SK-N-SH treated with all-trans-retinoic acid at 6 μM for 48 hours (cell line): ENCODE measurements at regions not wholly inside any gene's neighbourhood (a gene's known extent, or its start where the extent isn't known, plus 50 kb on each side); places are given as distances from the start of the nearest gene placed in this dataset.

ENCODE experiments used
- ATAC-seq: fragments of 200-7000 bp; cut with Tn5 transposase; 3 replicates; pipeline ENCODE4 v1.9.1; 2020; ENCODE audit warnings: mild to moderate bottlenecking, moderate library complexity
- ARNTL ChIP-seq: fragments of 450-650 bp; formaldehyde crosslinking; IDR thresholded peaks from 2 replicates; pipeline ENCODE4 v1.5.0; 2020; ENCODE audit warnings: low read depth, mild to moderate bottlenecking, moderate library complexity, borderline replicate concordance
- BACH2 ChIP-seq: fragments of 250-450 bp; sonication (Bioruptor Pico); IDR thresholded peaks from 2 replicates; pipeline ENCODE4 v1.9.0; 2021; ENCODE audit warnings: mild to moderate bottlenecking, borderline replicate concordance
- CREB5 ChIP-seq: fragments of 250-450 bp; sonication (Bioruptor Pico); IDR thresholded peaks from 2 replicates; pipeline ENCODE4 v1.5.1; 2020; ENCODE audit warnings: low read depth, mild to moderate bottlenecking, moderate library complexity
- CSDC2 ChIP-seq: fragments of 250-450 bp; sonication (Bioruptor Pico); IDR thresholded peaks from 2 replicates; pipeline ENCODE4 v1.5.0; 2020; ENCODE audit warnings: mild to moderate bottlenecking, moderate library complexity
- CSRNP3 ChIP-seq: fragments of 250-450 bp; sonication (Bioruptor Pico); IDR thresholded peaks from 2 replicates; pipeline ENCODE4 v1.5.1; 2021; ENCODE audit warnings: mild to moderate bottlenecking, moderate library complexity
- ESRRG ChIP-seq: fragments of 250-450 bp; sonication (Bioruptor Pico); IDR thresholded peaks from 2 replicates; pipeline ENCODE4 v1.6.1; 2021; ENCODE audit warnings: mild to moderate bottlenecking
- ISL1 ChIP-seq: fragments of 250-450 bp; sonication (Bioruptor Pico); IDR thresholded peaks from 2 replicates; pipeline ENCODE4 v2.1.2; 2022; ENCODE audit warnings: mild to moderate bottlenecking, moderate library complexity
- PATZ1 ChIP-seq: fragments of 250-450 bp; sonication (Bioruptor Pico); IDR thresholded peaks from 2 replicates; pipeline ENCODE4 v1.8.0; 2020; ENCODE audit warnings: mild to moderate bottlenecking, moderate library complexity, borderline replicate concordance
- POU6F1 ChIP-seq: fragments of 250-450 bp; sonication (Bioruptor Pico); IDR thresholded peaks from 2 replicates; pipeline ENCODE4 v1.8.0; 2021; ENCODE audit warnings: low read depth, mild to moderate bottlenecking, moderate library complexity, borderline replicate concordance
- PPARA ChIP-seq: fragments of 250-450 bp; sonication (Bioruptor Pico); IDR thresholded peaks from 2 replicates; pipeline ENCODE4 v1.5.0; 2020; ENCODE audit warnings: mild to moderate bottlenecking, borderline replicate concordance
- RARB ChIP-seq: fragments of 250-450 bp; sonication (Bioruptor Pico); IDR thresholded peaks from 2 replicates; pipeline ENCODE4 v1.8.0; 2021; ENCODE audit warnings: mild to moderate bottlenecking, moderate library complexity
- SNAI2 ChIP-seq: fragments of 250-450 bp; sonication (Bioruptor Pico); IDR thresholded peaks from 2 replicates; pipeline ENCODE4 v1.5.0; 2020; ENCODE audit warnings: mild to moderate bottlenecking, moderate library complexity
- TCF4 ChIP-seq: fragments of 250-450 bp; sonication (Bioruptor Pico); IDR thresholded peaks from 2 replicates; pipeline ENCODE4 v1.8.0; 2021; ENCODE audit warnings: mild to moderate bottlenecking, moderate library complexity, borderline replicate concordance
- TOX ChIP-seq: fragments of 250-450 bp; sonication (Bioruptor Pico); IDR thresholded peaks from 2 replicates; pipeline ENCODE4 v1.8.0; 2021; ENCODE audit warnings: mild to moderate bottlenecking, moderate library complexity, borderline replicate concordance
- TSHZ2 ChIP-seq: fragments of 250-450 bp; sonication (Bioruptor Pico); IDR thresholded peaks from 2 replicates; pipeline ENCODE4 v1.5.0; 2020; ENCODE audit warnings: mild to moderate bottlenecking, moderate library complexity
- ZC3H10 ChIP-seq: fragments of 250-450 bp; sonication (Bioruptor Pico); IDR thresholded peaks from 2 replicates; pipeline ENCODE4 v1.5.1; 2021; ENCODE audit warnings: mild to moderate bottlenecking, moderate library complexity
- ZFP3 ChIP-seq: fragments of 250-450 bp; sonication (Bioruptor Pico); IDR thresholded peaks from 2 replicates; pipeline ENCODE4 v1.5.0; 2020; ENCODE audit warnings: mild to moderate bottlenecking, moderate library complexity
- ZFP30 ChIP-seq: fragments of 450-650 bp; formaldehyde crosslinking; IDR thresholded peaks from 2 replicates; pipeline ENCODE4 v1.5.0; 2022; ENCODE audit warnings: mild to moderate bottlenecking, moderate library complexity
- ZNF565 ChIP-seq: fragments of 450-650 bp; formaldehyde crosslinking; conservative IDR thresholded peaks from 2 replicates; pipeline ENCODE4 v1.5.0; 2020; ENCODE audit warnings: low read depth, mild to moderate bottlenecking, moderate library complexity
- ZNF70 ChIP-seq: fragments of 450-650 bp; formaldehyde crosslinking; IDR thresholded peaks from 2 replicates; pipeline ENCODE4 v1.5.0; 2020; ENCODE audit warnings: mild to moderate bottlenecking, moderate library complexity
- ZNF8 ChIP-seq: fragments of 450-650 bp; formaldehyde crosslinking; IDR thresholded peaks from 2 replicates; pipeline ENCODE4 v1.5.0; 2020; ENCODE audit warnings: mild to moderate bottlenecking, moderate library complexity

GRCh38 chr1:118615066-118615465 is 373.1 kb downstream of the TBX15 start (continued):
- TF ChIP-seq ZFP30 (CRISPR knock-in tag) = no peak
- TF ChIP-seq, all 23 proteins: peak for 0

GRCh38 chr1:118589238-118589846 is 398.8 kb downstream of the TBX15 start:
- TF ChIP-seq PPARA (no peak), ZNF565 (CRISPR knock-in tag) (no peak), CSRNP3 (CRISPR knock-in tag) (no peak), ESRRG (no peak), POU6F1 (CRISPR knock-in tag) (no peak), ZFP3 (CRISPR knock-in tag) (no peak), PATZ1 (no peak), ARNTL (CRISPR knock-in tag) (no peak)
- ATAC-seq = no peak

- ATAC-seq = no peak
- TF ChIP-seq TCF4 (CRISPR knock-in tag) (no peak), ZFP3 (CRISPR knock-in tag) (no peak), ARNTL (CRISPR knock-in tag) (no peak), POU6F1 (CRISPR knock-in tag) (no peak), CREB5 (CRISPR knock-in tag) (no peak), SNAI2 (CRISPR knock-in tag) (no peak), ZNF8 (CRISPR knock-in tag) (no peak), ZFP30 (CRISPR knock-in tag) (no peak), ZC3H10 (CRISPR knock-in tag) (no peak), TOX (CRISPR knock-in tag) (no peak), BACH2 (CRISPR knock-in tag) (no peak), ESRRG (no peak), ISL1 (CRISPR knock-in tag) (no peak), ZNF70 (CRISPR knock-in tag) (no peak), CSDC2 (CRISPR knock-in tag) (no peak), PPARA (no peak), ZNF565 (CRISPR knock-in tag) (no peak), CSRNP3 (CRISPR knock-in tag) (no peak), TSHZ2 (no peak), RARB (no peak)
- TF ChIP-seq, all 23 proteins: peak for 0
Measured at GRCh38 chr1:118588566-118588965, 399.6 kb downstream of the TBX15 start.
